NCI-H2081 (cell line): ENCODE measurements at regions not wholly inside any gene's neighbourhood (a gene's known extent, or its start where the extent isn't known, plus 50 kb on each side); places are given as distances from the start of the nearest gene placed in this dataset.

ENCODE experiments used
- DNase-seq, 2 experiments: peaks; one replicate each; lab custom pipeline; 2025; lab: John Stamatoyannopoulos, UW

DNA sequence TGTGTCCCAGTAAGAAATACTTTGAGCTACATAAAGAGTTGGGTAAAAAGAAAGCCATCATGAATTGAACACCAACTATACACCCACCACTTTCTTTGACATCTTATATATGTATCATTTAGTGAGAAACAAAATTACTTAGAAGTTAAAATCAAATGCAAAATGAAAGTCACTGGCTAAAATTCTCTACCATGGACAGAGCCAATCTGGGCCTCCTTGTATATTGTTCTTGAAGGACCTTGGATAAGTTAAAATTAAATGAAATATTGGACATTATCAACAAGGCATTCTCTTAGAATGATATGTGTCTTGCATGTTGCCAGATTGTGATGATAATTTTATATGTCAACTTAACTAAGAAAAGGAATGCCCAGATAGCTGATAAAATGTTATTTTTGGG is 64.2 kb upstream of the CHL1 start:
- no peak for DNase-seq

DNA sequence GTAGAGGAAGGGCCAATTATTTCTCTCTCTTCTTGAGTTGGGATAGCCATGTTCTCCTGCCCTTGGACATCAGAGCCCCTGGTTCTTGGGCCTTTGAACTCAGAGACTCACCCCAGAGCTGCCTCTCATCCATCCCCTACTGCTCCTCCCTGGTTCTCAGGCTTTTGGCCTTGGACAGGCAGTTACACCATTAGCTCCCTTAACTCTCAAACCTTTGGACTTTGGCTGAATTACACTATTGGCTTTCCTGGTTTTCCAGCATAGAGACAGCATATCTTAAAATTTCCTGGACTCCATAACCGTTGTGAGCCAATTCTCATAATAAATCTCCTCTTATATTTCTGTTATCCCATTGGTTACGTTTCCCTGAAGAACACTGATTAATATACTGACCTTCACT is 63.7 kb upstream of the CHL1 start:
- no peak for DNase-seq

GRCh38 chr3:140748-141330 is 55.7 kb upstream of the CHL1 start:
- DNase-seq, result no peak
